ENCODE measurements at regions not wholly inside any gene's neighbourhood (a gene's known extent, or its start where the extent isn't known, plus 50 kb on each side); places are given as distances from the start of the nearest gene placed in this dataset.

DNA sequence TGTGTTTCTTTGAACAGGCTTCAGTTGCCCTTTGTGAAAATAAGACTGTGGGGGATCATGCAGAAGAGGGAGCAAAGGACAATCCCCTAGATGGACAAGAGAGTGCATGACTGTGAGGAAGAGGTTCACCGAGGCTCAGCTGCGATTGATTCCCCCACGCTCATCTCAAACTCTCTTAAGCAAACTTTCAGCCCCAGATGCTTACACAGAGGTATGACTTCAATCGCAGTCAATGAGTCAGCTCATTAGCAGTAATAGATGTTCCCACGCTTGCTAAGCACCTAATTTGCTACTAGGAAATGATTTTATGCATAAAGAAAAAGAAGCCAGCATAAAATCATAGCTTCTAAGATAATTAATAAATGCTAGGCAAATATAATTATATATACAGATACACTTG, 2256.1 kb upstream of the AGA start:
- H3K4me1 Mint-ChIP-seq: no peaks in the 10 kb centered on the region
- no peaks in the 10 kb centered on the region for H3K27me3 Mint-ChIP-seq (ENCODE audit: low read depth in 3 of 3)
- no peaks in the 10 kb centered on the region for H3K79me2 ChIP-seq (ENCODE audit: insufficient read depth, low read length)
- no peaks in the 10 kb centered on the region for H4K20me1 ChIP-seq (ENCODE audit: insufficient read depth, low read length)
- H3K4me3 ChIP-seq (replicated peaks in 1 of 3; ENCODE audit: low read depth in 2 of 3, low read length in 3 of 3): no peak overlapping the region
- DNase-seq: no peak
- TF ChIP-seq, protein P1, sequence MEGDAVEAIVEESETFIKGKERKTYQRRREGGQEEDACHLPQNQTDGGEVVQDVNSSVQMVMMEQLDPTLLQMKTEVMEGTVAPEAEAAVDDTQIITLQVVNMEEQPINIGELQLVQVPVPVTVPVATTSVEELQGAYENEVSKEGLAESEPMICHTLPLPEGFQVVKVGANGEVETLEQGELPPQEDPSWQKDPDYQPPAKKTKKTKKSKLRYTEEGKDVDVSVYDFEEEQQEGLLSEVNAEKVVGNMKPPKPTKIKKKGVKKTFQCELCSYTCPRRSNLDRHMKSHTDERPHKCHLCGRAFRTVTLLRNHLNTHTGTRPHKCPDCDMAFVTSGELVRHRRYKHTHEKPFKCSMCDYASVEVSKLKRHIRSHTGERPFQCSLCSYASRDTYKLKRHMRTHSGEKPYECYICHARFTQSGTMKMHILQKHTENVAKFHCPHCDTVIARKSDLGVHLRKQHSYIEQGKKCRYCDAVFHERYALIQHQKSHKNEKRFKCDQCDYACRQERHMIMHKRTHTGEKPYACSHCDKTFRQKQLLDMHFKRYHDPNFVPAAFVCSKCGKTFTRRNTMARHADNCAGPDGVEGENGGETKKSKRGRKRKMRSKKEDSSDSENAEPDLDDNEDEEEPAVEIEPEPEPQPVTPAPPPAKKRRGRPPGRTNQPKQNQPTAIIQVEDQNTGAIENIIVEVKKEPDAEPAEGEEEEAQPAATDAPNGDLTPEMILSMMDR (IDR thresholded peaks at IDR 0.05): no peak
- no peak overlapping the region for H3K9ac ChIP-seq (ENCODE audit: insufficient read depth, low read length, poor library complexity, severe bottlenecking)
- H3K27ac ChIP-seq (ENCODE audit: low read depth in 1 of 2, low read length in 2 of 2): no peak overlapping the region
- H3K27me3 ChIP-seq (ENCODE audit: control insufficient read depth in 2 of 2, insufficient read depth in 2 of 2, low read length in 2 of 2): no peaks in the 10 kb centered on the region
- peaks cover 0 to 4% of the 10 kb centered on the region in 2 donors for H3K9me3 ChIP-seq (replicated peaks in 1 of 2; ENCODE audit: control insufficient read depth in 1 of 2, insufficient read depth in 1 of 2, low read length in 2 of 2)
- no peaks in the 10 kb centered on the region for H3K36me3 Mint-ChIP-seq
- 80% methylated on average over 1 of the region's 5 CpGs for WGBS (ENCODE audit: insufficient coverage)
- H2AFZ ChIP-seq (ENCODE audit: insufficient read depth, low read depth, low read length, poor library complexity, severe bottlenecking): no peak overlapping the region
- no peaks in the 10 kb centered on the region for H3K36me3 ChIP-seq (replicated peaks in 1 of 2; ENCODE audit: control insufficient read depth in 1 of 2, insufficient read depth in 2 of 2, low read length in 2 of 2)
- H3K9me3 Mint-ChIP-seq: peaks cover 0 to 10% (median 3%) of the 10 kb centered on the region in 7 donors
- H3K4me2 ChIP-seq (replicated peaks; ENCODE audit: extremely low read depth, low read length, poor library complexity, severe bottlenecking): no peak overlapping the region
- intact Hi-C loops (cut with micrococcal nuclease): no loop called here
- H3K4me1 ChIP-seq (ENCODE audit: control insufficient read depth in 1 of 2, insufficient read depth in 2 of 2, low read length in 2 of 2): no peaks in the 10 kb centered on the region
- H3K27ac Mint-ChIP-seq: no peak overlapping the region
- H3K4me3 Mint-ChIP-seq: no peak overlapping the region

DNA sequence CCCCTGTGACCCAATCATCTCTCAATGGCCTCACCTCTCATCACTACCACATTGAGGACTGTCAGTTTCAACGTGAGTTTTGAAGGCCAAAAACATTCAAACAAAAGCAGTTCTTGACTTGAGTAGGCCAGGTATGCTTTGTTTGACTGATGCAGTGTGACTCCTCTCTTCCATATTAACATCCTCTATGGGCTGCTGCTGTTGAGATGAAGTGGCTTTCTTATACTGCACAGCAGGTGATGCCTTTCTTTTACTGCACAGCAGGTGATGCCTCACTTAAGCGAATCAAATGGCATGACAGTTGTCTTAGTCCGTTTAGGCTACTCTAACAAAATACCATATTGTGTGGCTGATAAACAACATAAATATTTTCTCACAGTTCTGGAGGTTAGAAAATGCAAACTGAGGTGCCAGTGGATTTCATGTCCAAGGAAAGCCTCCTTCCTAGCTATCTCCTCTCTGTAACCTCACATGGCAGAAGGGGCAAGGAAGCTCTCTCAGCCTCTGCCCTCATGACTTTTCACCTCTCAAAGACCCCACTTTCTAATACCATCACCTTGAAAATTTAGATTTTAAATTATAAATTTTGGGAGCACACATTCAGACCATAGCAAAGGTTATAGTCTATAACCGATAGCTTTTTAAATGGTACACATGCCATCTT, 2267.9 kb upstream of the AGA start:
- no CpG with 5 or more reads among the region's 4 CpGs for WGBS (ENCODE audit: insufficient coverage)
- H3K79me2 ChIP-seq (ENCODE audit: insufficient read depth, low read length): no peaks in the 10 kb centered on the region
- no peak overlapping the region for H3K27ac Mint-ChIP-seq

More for the DNA sequence above, 2267.9 kb upstream of the AGA start:
- H3K4me1 ChIP-seq (ENCODE audit: control insufficient read depth in 1 of 2, insufficient read depth in 2 of 2, low read length in 2 of 2): no peaks in the 10 kb centered on the region
- H3K9me3 ChIP-seq (replicated peaks in 1 of 2; ENCODE audit: control insufficient read depth in 1 of 2, insufficient read depth in 1 of 2, low read length in 2 of 2): peaks cover 4 to 5% of the 10 kb centered on the region in 2 donors
- H3K9ac ChIP-seq (ENCODE audit: insufficient read depth, low read length, poor library complexity, severe bottlenecking): no peak overlapping the region
- H3K27me3 Mint-ChIP-seq (ENCODE audit: low read depth in 3 of 3): no peaks in the 10 kb centered on the region
- H3K27ac ChIP-seq (ENCODE audit: low read depth in 1 of 2, low read length in 2 of 2): no peak overlapping the region
- no peak overlapping the region for H3K4me3 ChIP-seq (replicated peaks in 1 of 3; ENCODE audit: low read depth in 2 of 3, low read length in 3 of 3)
- H3K4me2 ChIP-seq (replicated peaks; ENCODE audit: extremely low read depth, low read length, poor library complexity, severe bottlenecking): no peak overlapping the region
- no peak overlapping the region for H3K4me3 Mint-ChIP-seq
- no peaks in the 10 kb centered on the region for H4K20me1 ChIP-seq (ENCODE audit: insufficient read depth, low read length)
- H3K36me3 ChIP-seq (replicated peaks in 1 of 2; ENCODE audit: control insufficient read depth in 1 of 2, insufficient read depth in 2 of 2, low read length in 2 of 2): no peaks in the 10 kb centered on the region
- peaks cover 0 to 13% (median 3%) of the 10 kb centered on the region in 7 donors for H3K9me3 Mint-ChIP-seq
- TF ChIP-seq, protein P1 (IDR thresholded peaks at IDR 0.05): no peak
- H2AFZ ChIP-seq (ENCODE audit: insufficient read depth, low read depth, low read length, poor library complexity, severe bottlenecking): no peak overlapping the region
- no peaks in the 10 kb centered on the region for H3K27me3 ChIP-seq (ENCODE audit: control insufficient read depth in 2 of 2, insufficient read depth in 2 of 2, low read length in 2 of 2)
- no peak for DNase-seq
- intact Hi-C loops (cut with micrococcal nuclease): no loop called here
- H3K4me1 Mint-ChIP-seq: no peaks in the 10 kb centered on the region
- no peaks in the 10 kb centered on the region for H3K36me3 Mint-ChIP-seq

All from CD14-positive monocyte (primary cell).